H1 (cell line): ENCODE measurements at regions not wholly inside any gene's neighbourhood (a gene's known extent, or its start where the extent isn't known, plus 50 kb on each side); places are given as distances from the start of the nearest gene placed in this dataset.

Experiments
- CTCF ChIA-PET: fragments of 300-600 bp; sonication (Branson Sonifier 250); formaldehyde crosslinking; loops from one replicate; lab custom pipeline; 2021; ENCODE audit not compliant: partially characterized antibody; lab: Charles Lee
- POLR2A ChIA-PET: fragments of 300-600 bp; sonication (Branson Sonifier 250); formaldehyde crosslinking; loops from one replicate; lab custom pipeline; 2021; ENCODE audit warnings: inconsistent platforms; ENCODE audit not compliant: partially characterized antibody; lab: Charles Lee
- DNase-seq, 2 experiments: peaks; one replicate each; pipeline versions ENCODE4 v3.0.0 to v3.0.0-alpha.2; 2010 to 2022; ENCODE audit warnings: low spot score in 2 of 2, low read depth in 1 of 2, mixed read lengths in 1 of 2
- FAIRE-seq: peaks from 2 replicates; lab custom pipeline; 2011; peaks lifted over from hg19 to GRCh38; lab: Jason Lieb, UNC
- H2AFZ ChIP-seq: 2 replicates; pipeline ENCODE4 v1.8.1; 2012; ENCODE audit warnings: low read length, inconsistent platforms
- H2AK5ac ChIP-seq: 2 replicates; pipeline ENCODE4 v1.6.1; 2013; ENCODE audit warnings: low read depth, low read length
- H2BK120ac ChIP-seq: replicated peaks from 2 replicates; pipeline ENCODE3; 2013; ENCODE audit warnings: low read depth, low read length, inconsistent platforms
- H2BK12ac ChIP-seq: 2 replicates; pipeline ENCODE4 v1.6.1; 2013; ENCODE audit warnings: low read depth, low read length
- H2BK15ac ChIP-seq: 2 replicates; pipeline ENCODE4 v1.6.1; 2013; ENCODE audit warnings: low read length
- H2BK20ac ChIP-seq: 2 replicates; pipeline ENCODE4 v1.6.1; 2013; ENCODE audit warnings: low read length
- H2BK5ac ChIP-seq: 2 replicates; pipeline ENCODE4 v1.6.1; 2013; ENCODE audit warnings: low read depth, low read length
- H3K14ac ChIP-seq: 2 replicates; pipeline ENCODE4 v1.6.1; 2013; ENCODE audit warnings: inconsistent platforms; ENCODE audit not compliant: insufficient read length
- H3K18ac ChIP-seq: 2 replicates; pipeline ENCODE4 v1.6.1; 2013; ENCODE audit warnings: low read length; ENCODE audit errors: extremely low read depth
- H3K23ac ChIP-seq: 2 replicates; pipeline ENCODE4 v1.6.1; 2013; ENCODE audit warnings: inconsistent platforms; ENCODE audit not compliant: insufficient read length
- H3K23me2 ChIP-seq: 2 replicates; pipeline ENCODE4 v1.6.1; 2013; ENCODE audit warnings: low read depth, low read length
- H3K27ac ChIP-seq: 2 replicates; pipeline ENCODE4 v1.6.1; 2011; ENCODE audit warnings: low read depth, low read length, inconsistent platforms
- H3K27me3 ChIP-seq, 4 experiments: replicated peaks in 1 of 4; 1 replicate in 1 of 4; 2 replicates in 3 of 4; pipeline versions ENCODE4 v1.6.1 to v1.8.1; 2011 to 2013; ENCODE audit warnings: low read length in 3 of 4, mild to moderate bottlenecking in 3 of 4, inconsistent platforms in 2 of 4, mixed read lengths in 2 of 4, moderate library complexity in 1 of 4; ENCODE audit not compliant: control insufficient read depth in 3 of 4, insufficient read depth in 3 of 4; ENCODE audit errors: extremely low read depth in 1 of 4
- H3K36me3 ChIP-seq, 4 experiments: 2 replicates each; pipeline versions ENCODE4 v1.6.1 to v1.8.1; 2011 to 2013; ENCODE audit warnings: mild to moderate bottlenecking in 4 of 4, low read length in 3 of 4, moderate library complexity in 2 of 4, control low read depth in 1 of 4, inconsistent platforms in 1 of 4; ENCODE audit not compliant: insufficient read depth in 4 of 4, control insufficient read depth in 2 of 4
- H3K4ac ChIP-seq: replicated peaks from 2 replicates; pipeline ENCODE3; 2013; ENCODE audit warnings: low read length, low read depth, mixed read lengths, inconsistent platforms; ENCODE audit not compliant: insufficient read length
- H3K4me1 ChIP-seq, 4 experiments: replicated peaks in 1 of 4; 1 replicate in 1 of 4; 2 replicates in 3 of 4; pipeline versions ENCODE4 v1.6.1 to v1.8.1; 2011 to 2013; ENCODE audit warnings: low read length in 3 of 4, inconsistent platforms in 2 of 4, mixed read lengths in 1 of 4; ENCODE audit not compliant: insufficient read depth in 4 of 4, control insufficient read depth in 3 of 4
- H3K4me2 ChIP-seq, 2 experiments: 2 replicates each; pipeline versions ENCODE4 v1.6.1 to v1.8.1; 2011 to 2013; ENCODE audit warnings: low read depth in 2 of 2, low read length in 2 of 2, control low read depth in 1 of 2, inconsistent platforms in 1 of 2, mild to moderate bottlenecking in 1 of 2; ENCODE audit not compliant: insufficient read depth in 1 of 2
- H3K4me3 ChIP-seq, 4 experiments: fragments of 200-600, 300-600 bp in 1 of 4; sonication (generic), shearing (Covaris generic), sonication (Bioruptor Twin) in 1 of 4; 2 replicates each; pipeline versions ENCODE4 v1.5.1 to v1.8.1; 2011 to 2016; ENCODE audit warnings: low read length in 4 of 4, low read depth in 3 of 4, control low read depth in 2 of 4, inconsistent platforms in 2 of 4, mild to moderate bottlenecking in 2 of 4, mixed read lengths in 1 of 4, moderate library complexity in 1 of 4; ENCODE audit not compliant: insufficient read depth in 2 of 4; ENCODE audit errors: extremely low read depth in 1 of 4
- H3K56ac ChIP-seq: replicated peaks from 2 replicates; pipeline ENCODE3; 2013; ENCODE audit warnings: low read depth, mild to moderate bottlenecking, mixed read lengths, low read length, inconsistent platforms; ENCODE audit not compliant: insufficient read length
- H3K79me1 ChIP-seq: 2 replicates; pipeline ENCODE4 v1.6.1; 2013; ENCODE audit warnings: low read depth, low read length, control low read depth
- H3K79me2 ChIP-seq, 2 experiments: 2 replicates each; pipeline versions ENCODE4 v1.6.1 to v1.8.1; 2012 to 2013; ENCODE audit warnings: low read length in 2 of 2, mild to moderate bottlenecking in 2 of 2, inconsistent platforms in 1 of 2; ENCODE audit not compliant: insufficient read depth in 2 of 2, control insufficient read depth in 1 of 2
- H3K9ac ChIP-seq, 4 experiments: replicated peaks in 1 of 4; 1 replicate in 1 of 4; 2 replicates in 3 of 4; pipeline versions ENCODE4 v1.6.1 to v1.8.1; 2011 to 2013; ENCODE audit warnings: low read depth in 3 of 4, low read length in 3 of 4, control low read depth in 2 of 4, mild to moderate bottlenecking in 2 of 4, moderate library complexity in 2 of 4, inconsistent platforms in 1 of 4; ENCODE audit errors: extremely low read depth in 1 of 4
- H3K9me3 ChIP-seq, 2 experiments: 2 replicates each; pipeline versions ENCODE4 v1.6.1 to v1.8.1; 2012 to 2013; ENCODE audit warnings: mild to moderate bottlenecking in 2 of 2, moderate library complexity in 2 of 2, control low read depth in 1 of 2, inconsistent platforms in 1 of 2, low read depth in 1 of 2, low read length in 1 of 2, mixed read lengths in 1 of 2; ENCODE audit not compliant: insufficient read depth in 2 of 2
- H4K20me1 ChIP-seq, 2 experiments: replicated peaks in 1 of 2; 2 replicates each; pipeline versions ENCODE3 to v1.8.1; 2011 to 2013; ENCODE audit warnings: inconsistent platforms in 2 of 2, low read length in 2 of 2, mild to moderate bottlenecking in 1 of 2; ENCODE audit not compliant: insufficient read depth in 2 of 2, control insufficient read depth in 1 of 2
- H4K5ac ChIP-seq: 2 replicates; pipeline ENCODE4 v1.6.1; 2013; ENCODE audit warnings: low read length, low read depth, mixed read lengths, inconsistent platforms; ENCODE audit not compliant: insufficient read length
- H4K8ac ChIP-seq: 2 replicates; pipeline ENCODE4 v1.8.0; 2013; ENCODE audit warnings: mild to moderate bottlenecking, moderate library complexity, low read length, inconsistent platforms; ENCODE audit not compliant: insufficient read depth; ENCODE audit errors: extremely low read depth
- H4K91ac ChIP-seq: replicated peaks from 2 replicates; pipeline ENCODE3; 2013; ENCODE audit warnings: low read length, mixed read lengths, inconsistent platforms; ENCODE audit not compliant: insufficient read length
- ASH2L ChIP-seq: fragments of 200-600, 300-600 bp; sonication (generic); IDR thresholded peaks from one replicate; pipeline ENCODE4 v1.7.1; 2017; ENCODE audit warnings: low read length
- EGR1 ChIP-seq: IDR thresholded peaks from 2 replicates; pipeline ENCODE4 v1.6.1; 2011; ENCODE audit warnings: low read depth, low read length, borderline replicate concordance
- HDAC2 ChIP-seq, 2 experiments: fragments of 300-600 bp in 1 of 2; sonication (generic) in 1 of 2; IDR thresholded peaks; 2 replicates each; pipeline ENCODE4 v1.6.1; 2011 to 2012; ENCODE audit warnings: low read depth in 2 of 2, low read length in 2 of 2, mild to moderate bottlenecking in 2 of 2, moderate library complexity in 2 of 2, borderline replicate concordance in 1 of 2, inconsistent platforms in 1 of 2
- JUN ChIP-seq: IDR thresholded peaks from 2 replicates; pipeline ENCODE4 v1.6.1; 2011; ENCODE audit warnings: low read depth, mild to moderate bottlenecking, improper control_type of control experiment, low read length
- KDM4A ChIP-seq: IDR thresholded peaks from one replicate; pipeline ENCODE4 v1.7.1; 2012; ENCODE audit warnings: low read depth, mild to moderate bottlenecking, moderate library complexity, low read length, inconsistent platforms; ENCODE audit not compliant: severe bottlenecking
- NRF1 ChIP-seq: IDR thresholded peaks from 2 replicates; pipeline ENCODE4 v1.6.1; 2011; ENCODE audit warnings: mild to moderate bottlenecking, low read depth, low read length, improper control_type of control experiment
- POLR2A ChIP-seq, 2 experiments: IDR thresholded peaks; 1 replicate in 1 of 2; 2 replicates in 1 of 2; pipeline ENCODE4 v1.6.1; 2011; ENCODE audit warnings: low read depth in 2 of 2, low read length in 2 of 2, mild to moderate bottlenecking in 2 of 2; ENCODE audit errors: control extremely low read depth in 1 of 2
- POU5F1 ChIP-seq: IDR thresholded peaks from 2 replicates; pipeline ENCODE4 v1.6.1; 2011; ENCODE audit warnings: low read depth, mild to moderate bottlenecking, low read length, moderate library complexity
- SP1 ChIP-seq: IDR thresholded peaks from 2 replicates; pipeline ENCODE4 v1.6.1; 2011; ENCODE audit warnings: low read depth, low read length
- TAF7 ChIP-seq: optimal IDR thresholded peaks from 2 replicates; pipeline ENCODE3; 2011; ENCODE audit warnings: low read depth, mild to moderate bottlenecking, inconsistent platforms, low read length, moderate library complexity, borderline replicate concordance
- TCF12 ChIP-seq: IDR thresholded peaks from 2 replicates; pipeline ENCODE4 v1.6.1; 2011; ENCODE audit warnings: low read depth, mild to moderate bottlenecking, low read length
- WGBS, 2 experiments: shearing (Covaris generic) in 1 of 2; methylation state at CpG; one replicate each; pipeline versions ENCODE4 v1.1.6 to v1.1.7; 2013 to 2015; ENCODE audit warnings: low lambda C conversion rate in 2 of 2, mixed read lengths in 2 of 2, inconsistent platforms in 1 of 2, low coverage in 1 of 2, missing lambda C conversion rate in 1 of 2; ENCODE audit not compliant: insufficient replicate concordance in 2 of 2, insufficient coverage in 1 of 2, insufficient read length in 1 of 2; ENCODE audit errors: extremely low coverage in 1 of 2, missing lambda C conversion rate in 1 of 2; 5-methylcytosine and 5-hydroxymethylcytosine counted together
- TF ChIP-seq, protein P1 (sequence below), 3 experiments: IDR thresholded peaks; 1 replicate in 2 of 3; 2 replicates in 1 of 3; pipeline versions ENCODE4 v1.5.1 to v1.6.1; 2011; ENCODE audit warnings: low read length in 3 of 3, mild to moderate bottlenecking in 3 of 3, inconsistent platforms in 2 of 3, low read depth in 1 of 3, moderate library complexity in 1 of 3; ENCODE audit not compliant: insufficient read depth in 1 of 3; ENCODE audit errors: control extremely low read depth in 1 of 3

DNA sequence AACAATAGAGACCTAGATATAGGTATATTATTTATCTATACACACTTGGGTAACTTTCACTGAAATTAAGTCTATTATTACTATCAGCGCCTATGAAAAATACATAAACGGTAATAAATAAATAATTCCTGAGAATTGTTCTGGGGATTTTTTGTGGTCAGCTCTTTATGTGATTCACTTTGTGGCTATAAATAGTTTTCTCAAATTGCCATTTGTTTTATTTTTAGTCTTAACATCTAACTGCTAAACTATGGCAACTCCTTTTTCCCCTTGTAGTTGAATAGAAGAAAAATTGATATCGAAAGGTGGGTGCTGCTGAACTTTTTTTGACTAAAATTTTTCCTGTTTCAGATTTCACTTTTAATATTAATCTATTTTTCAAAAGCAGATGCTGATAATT lies 189.0 kb downstream of the VGLL3 start (continued):
- TF ChIP-seq NRF1: no peak

DNA sequence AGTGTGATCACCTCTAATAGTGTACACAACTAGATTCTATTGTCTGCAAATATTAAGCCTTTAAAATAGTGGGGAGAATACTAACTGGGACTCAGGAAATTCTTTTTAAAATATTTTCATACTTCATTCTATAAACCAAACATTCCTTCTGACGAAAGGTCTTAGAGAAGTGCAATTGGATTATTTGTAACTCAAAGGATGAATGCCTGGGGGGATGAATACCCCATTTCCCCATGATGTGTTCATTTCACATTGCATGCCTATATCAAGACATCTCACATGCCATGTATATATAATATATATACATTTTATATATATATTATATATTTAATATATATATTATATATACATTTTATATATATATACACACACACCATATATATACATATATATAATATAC lies 189.9 kb downstream of the VGLL3 start:
- Histone ChIP-seq H3K79me1 (no peaks in the 10 kb centered on the region), H2BK120ac (no peak overlapping the region), H4K5ac (no peak overlapping the region), H2AFZ (no peak overlapping the region), H2BK12ac (no peak overlapping the region), H2BK20ac (no peak overlapping the region), H3K9me3 (no peaks in the 10 kb centered on the region), H4K8ac (no peak overlapping the region), H3K23ac (no peak overlapping the region), H4K91ac (no peak overlapping the region), H3K27me3 (no peaks in the 10 kb centered on the region), H2AK5ac (no peak overlapping the region), H3K4me1 (no peaks in the 10 kb centered on the region), H3K36me3 (no peaks in the 10 kb centered on the region), H3K4me3 (no peak overlapping the region), H2BK5ac (no peak overlapping the region), H2BK15ac (no peak overlapping the region), H3K79me2 (no peaks in the 10 kb centered on the region), H3K4me2 (no peak overlapping the region), H3K18ac (no peak overlapping the region), H3K4ac (no peak overlapping the region), H3K27ac (no peak overlapping the region), H3K14ac (no peak overlapping the region), H4K20me1 (no peaks in the 10 kb centered on the region), H3K23me2 (no peaks in the 10 kb centered on the region), H3K56ac (no peak overlapping the region), H3K9ac (no peak overlapping the region)
- DNase-seq (no peak), FAIRE-seq (no peak)
- WGBS, 2 experiments: 88% methylated on average over 1 of the region's 1 CpG; no CpG with 5 or more reads in 1 of the 2 experiments
- CTCF ChIA-PET: no interaction called here
- POLR2A ChIA-PET: no interaction called here
- TF ChIP-seq HDAC2 (IDR thresholded peaks at IDR 0.05; ENCODE audit: borderline replicate concordance in 1 of 2, low read depth in 2 of 2, low read length in 2 of 2): no peak
- no peak for TF ChIP-seq KDM4A
- no peak for TF ChIP-seq JUN
- no peak for TF ChIP-seq ASH2L
- TF ChIP-seq, protein P1, sequence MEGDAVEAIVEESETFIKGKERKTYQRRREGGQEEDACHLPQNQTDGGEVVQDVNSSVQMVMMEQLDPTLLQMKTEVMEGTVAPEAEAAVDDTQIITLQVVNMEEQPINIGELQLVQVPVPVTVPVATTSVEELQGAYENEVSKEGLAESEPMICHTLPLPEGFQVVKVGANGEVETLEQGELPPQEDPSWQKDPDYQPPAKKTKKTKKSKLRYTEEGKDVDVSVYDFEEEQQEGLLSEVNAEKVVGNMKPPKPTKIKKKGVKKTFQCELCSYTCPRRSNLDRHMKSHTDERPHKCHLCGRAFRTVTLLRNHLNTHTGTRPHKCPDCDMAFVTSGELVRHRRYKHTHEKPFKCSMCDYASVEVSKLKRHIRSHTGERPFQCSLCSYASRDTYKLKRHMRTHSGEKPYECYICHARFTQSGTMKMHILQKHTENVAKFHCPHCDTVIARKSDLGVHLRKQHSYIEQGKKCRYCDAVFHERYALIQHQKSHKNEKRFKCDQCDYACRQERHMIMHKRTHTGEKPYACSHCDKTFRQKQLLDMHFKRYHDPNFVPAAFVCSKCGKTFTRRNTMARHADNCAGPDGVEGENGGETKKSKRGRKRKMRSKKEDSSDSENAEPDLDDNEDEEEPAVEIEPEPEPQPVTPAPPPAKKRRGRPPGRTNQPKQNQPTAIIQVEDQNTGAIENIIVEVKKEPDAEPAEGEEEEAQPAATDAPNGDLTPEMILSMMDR (IDR thresholded peaks at IDR 0.05; ENCODE audit: control extremely low read depth in 1 of 3, insufficient read depth in 1 of 3, low read depth in 1 of 3, low read length in 3 of 3): no peak
- TF ChIP-seq POU5F1: no peak
- no peak for TF ChIP-seq SP1
- no peak for TF ChIP-seq POLR2A (IDR thresholded peaks at IDR 0.05; ENCODE audit: control extremely low read depth in 1 of 2, low read depth in 2 of 2, low read length in 2 of 2)
- no peak for TF ChIP-seq TCF12
- TF ChIP-seq TAF7: no peak
- TF ChIP-seq EGR1: no peak
